ENCODE measurements at regions not wholly inside any gene's neighbourhood (a gene's known extent, or its start where the extent isn't known, plus 50 kb on each side); places are given as distances from the start of the nearest gene placed in this dataset.

DNA sequence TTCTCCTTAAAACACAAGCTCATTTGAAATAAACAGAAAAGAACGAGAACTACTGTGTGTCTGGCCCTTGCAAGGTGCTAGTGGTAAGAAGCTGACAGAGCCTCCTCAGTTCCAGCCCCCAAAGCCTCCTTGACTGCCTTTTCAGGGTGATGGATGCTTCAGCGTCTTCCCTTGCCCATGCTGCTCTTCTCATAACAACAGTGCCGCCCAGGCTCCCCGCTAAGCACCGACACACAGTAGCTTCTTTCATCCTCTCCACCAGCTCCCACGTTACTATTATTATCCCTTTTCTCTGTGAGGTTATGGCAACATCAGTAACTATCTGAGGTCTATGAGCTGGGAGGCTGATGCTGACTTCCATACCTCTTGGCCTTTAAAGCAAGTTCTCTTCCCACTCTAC, 418.6 kb downstream of the TSN start:
- DNase-seq (ENCODE audit: low spot score), result no peak

DNA sequence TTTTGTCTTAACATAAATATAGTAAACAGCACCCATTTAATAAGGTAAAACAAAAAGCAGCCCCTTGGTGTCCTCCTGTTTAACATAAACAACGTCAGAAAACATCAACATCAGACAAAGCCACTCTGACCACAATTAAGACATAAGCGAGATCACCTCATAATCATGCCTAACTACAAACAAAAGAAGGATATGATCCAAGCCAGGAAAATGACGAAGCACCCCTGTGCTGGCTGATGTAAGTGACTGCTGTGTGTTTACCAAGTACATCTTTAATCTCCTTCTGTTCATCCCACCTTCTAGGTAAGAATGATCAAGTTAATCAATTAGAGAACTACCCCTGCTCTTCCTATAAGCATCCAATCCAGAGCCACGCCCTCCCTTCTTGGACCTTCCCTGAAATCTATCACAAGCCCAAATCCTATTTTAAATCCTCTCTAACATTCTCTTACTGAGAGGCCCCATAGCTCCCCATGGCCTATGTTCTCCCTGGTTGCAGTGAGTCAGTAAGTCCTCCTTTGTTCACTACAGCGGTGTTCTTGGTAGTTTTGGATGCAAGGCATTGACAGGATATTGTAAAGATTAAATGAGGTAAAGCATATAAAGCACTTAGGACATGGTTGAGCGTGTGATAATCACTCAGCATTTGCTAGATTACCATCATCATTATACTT, 424.2 kb downstream of the TSN start:
- no peak for DNase-seq (ENCODE audit: low spot score)

GRCh38 chr2:122180972-122181371, 425.5 kb downstream of the TSN start:
- no peak for DNase-seq (ENCODE audit: low spot score)

DNA sequence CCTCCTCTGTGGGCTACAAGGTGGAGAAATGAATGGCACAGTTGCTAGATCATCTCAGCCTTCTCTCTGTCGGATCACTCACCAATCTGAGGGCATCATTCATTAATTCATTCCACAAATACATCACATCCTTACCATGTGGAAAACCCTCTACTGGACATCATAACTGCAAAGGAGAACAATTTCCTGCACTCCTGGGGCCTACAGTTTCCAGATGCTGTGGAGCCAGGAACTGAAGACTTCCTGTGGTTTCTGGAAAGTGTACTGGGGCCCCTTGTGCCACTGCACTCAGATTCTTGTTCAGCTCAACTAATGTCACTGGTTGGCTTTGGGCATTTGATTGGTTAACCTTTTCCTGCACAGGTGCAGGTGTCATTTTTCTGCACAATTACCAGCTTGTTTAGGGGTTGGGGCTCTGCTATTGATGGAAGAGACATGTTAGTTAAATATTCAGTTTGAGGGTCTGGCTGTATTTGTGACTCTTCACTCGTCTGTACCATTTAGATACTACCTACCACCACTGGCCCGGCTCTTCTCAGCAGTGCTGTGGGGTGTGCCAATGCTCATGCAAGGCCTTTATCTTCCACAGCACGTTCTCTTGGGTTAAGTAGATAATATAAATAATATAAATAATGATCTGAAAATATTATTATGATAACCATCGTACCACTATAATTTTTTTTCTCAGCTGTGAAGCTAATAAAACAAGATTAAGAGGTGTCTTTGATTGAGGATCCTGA, 427.3 kb downstream of the TSN start:
- no peak for DNase-seq (ENCODE audit: low spot score)

GRCh38 chr2:122183890-122184289, 428.4 kb downstream of the TSN start:
- no peak for DNase-seq (ENCODE audit: low spot score)

- DNase-seq (ENCODE audit: low spot score), result no peak
Measured at GRCh38 chr2:122186761-122187222, 431.3 kb downstream of the TSN start.

- peak; percentile 62 for DNase-seq (ENCODE audit: low spot score)
Measured at GRCh38 chr2:122191331-122191730, 435.9 kb downstream of the TSN start.

DNA sequence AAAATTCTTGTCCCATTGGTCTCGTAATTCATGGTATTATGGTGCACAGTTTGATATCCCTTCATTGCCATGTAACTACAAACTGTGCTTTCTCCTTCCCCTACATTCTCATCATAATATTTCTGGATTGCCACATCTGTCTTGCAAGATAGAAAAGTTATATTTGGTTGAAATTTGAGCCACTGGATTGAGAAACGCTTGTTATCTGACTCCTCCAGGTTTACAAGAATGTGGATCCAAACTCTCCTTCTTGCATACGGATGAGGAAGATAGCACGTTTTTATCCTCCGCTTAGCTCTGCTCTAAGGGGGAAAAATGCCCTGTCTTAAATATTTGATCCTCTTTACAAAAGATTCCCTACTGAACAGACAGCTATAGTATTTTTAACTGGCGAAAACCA, 438.2 kb downstream of the TSN start:
- DNase-seq (ENCODE audit: low spot score), result no peak

- DNase-seq (ENCODE audit: low spot score), result no peak
Measured at GRCh38 chr2:122194546-122194945, 439.1 kb downstream of the TSN start.

DNA sequence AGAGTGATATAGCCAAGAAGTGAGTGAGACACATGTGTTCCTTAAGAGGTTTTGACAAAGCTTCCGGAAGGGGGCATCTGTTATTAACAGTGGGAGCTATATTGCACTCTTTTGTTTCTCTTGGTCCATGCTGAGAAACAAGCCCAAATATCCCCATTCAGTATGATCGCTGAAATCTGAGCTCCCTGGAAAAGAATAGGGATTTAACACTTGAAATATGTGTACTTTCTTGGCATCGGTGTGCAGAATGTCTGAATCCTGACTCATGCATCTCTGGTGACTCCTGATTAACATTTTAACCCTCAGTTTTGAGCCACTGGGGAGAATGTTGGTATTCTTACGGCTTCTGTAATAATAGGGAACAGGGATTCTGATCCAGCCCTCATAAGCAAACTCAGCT, 448.1 kb downstream of the TSN start:
- DNase-seq (ENCODE audit: low spot score), result peak; percentile 81

- DNase-seq (ENCODE audit: low spot score), result no peak
Measured at GRCh38 chr2:122205641-122206040, 450.2 kb downstream of the TSN start.

DNA sequence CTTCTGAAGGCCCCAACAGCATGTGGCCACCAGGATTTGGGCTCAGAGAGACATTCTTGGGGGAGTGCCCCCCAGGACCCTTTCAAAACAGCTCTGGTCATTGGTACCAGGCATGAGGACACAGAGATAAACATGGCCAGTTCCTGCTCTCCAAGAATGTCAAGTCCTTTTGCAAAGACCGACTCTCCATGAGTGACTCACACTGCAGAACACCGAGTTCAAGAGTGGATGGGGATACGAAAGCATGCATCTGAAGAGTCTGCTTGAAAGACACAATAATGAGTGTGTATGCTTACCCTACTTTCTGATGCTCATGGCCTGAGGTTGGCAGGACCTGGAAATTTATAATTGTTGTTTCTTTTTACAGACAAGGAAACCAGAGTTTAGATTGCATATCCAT, 450.6 kb downstream of the TSN start:
- DNase-seq (ENCODE audit: low spot score), result no peak

GRCh38 chr2:122209377-122209776, 453.9 kb downstream of the TSN start:
- DNase-seq (ENCODE audit: low spot score), result no peak

- DNase-seq (ENCODE audit: low spot score), result no peak
Measured at GRCh38 chr2:122210065-122210464, 454.6 kb downstream of the TSN start.

GRCh38 chr2:122210898-122211856, 455.7 kb downstream of the TSN start:
- no peak for DNase-seq (ENCODE audit: low spot score)

DNA sequence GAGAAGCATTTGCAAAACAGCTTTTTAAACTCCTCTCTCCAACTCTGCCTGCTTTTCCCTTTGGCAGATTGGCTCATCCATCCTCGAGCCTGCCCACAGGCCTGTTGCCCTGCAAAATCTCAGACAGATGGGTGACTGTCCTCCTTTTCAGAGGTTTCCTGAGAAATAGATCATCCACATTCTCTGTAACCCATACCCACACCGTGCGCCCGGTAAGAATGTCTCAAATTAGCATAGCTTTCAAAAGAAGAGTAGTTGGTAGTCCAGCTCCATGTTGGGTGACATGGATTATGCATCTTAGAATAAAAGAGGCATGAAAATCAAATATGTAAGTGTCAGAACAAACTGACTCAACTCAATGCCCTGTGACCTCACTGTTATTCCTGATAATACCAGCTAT, 457.9 kb downstream of the TSN start:
- DNase-seq (ENCODE audit: low spot score), result no peak

GRCh38 chr2:122216071-122216470, 460.6 kb downstream of the TSN start:
- no peak for DNase-seq (ENCODE audit: low spot score)

DNA sequence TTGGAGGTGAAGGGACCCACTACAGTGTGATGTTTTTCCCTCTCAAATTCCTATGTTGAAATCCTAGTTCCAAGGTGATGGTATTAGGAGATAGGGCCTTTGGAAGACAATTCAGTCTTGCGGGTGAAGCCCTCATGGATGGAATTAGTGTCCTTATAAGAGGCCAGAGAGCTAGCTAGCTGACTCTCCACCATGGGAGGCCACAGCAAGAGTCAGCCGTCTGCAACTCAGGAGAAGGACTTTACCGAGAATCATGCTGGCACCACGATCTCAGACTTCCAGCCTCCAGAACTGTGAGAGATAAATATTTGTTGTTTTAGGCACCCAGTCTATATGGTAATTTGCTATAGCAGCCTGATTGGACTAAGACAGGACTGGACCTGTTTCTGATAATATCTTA, 461.4 kb downstream of the TSN start:
- no peak for DNase-seq (ENCODE audit: low spot score)

- DNase-seq (ENCODE audit: low spot score), result no peak
Measured at GRCh38 chr2:122218596-122218995, 463.1 kb downstream of the TSN start.

GRCh38 chr2:122219504-122219903, 464.1 kb downstream of the TSN start:
- DNase-seq (ENCODE audit: low spot score), result no peak

DNA sequence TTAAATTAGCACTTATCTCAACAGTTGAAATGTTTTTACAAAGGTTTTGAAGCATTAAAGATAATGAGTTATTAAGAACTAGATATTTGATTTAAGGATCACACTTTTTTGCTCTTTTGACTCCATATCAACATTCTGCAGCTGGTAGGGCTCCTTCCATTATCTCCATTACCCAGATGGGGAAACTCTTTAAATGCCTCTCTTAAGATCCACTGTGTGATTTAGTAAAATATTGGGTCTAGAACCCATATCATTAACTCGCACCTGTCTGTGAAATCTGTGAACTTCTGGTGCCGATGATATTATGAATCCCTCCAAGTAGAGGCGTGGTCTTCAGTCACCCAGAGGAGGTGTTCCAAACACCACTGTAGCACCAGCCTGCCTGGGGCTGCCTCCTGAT, 466.2 kb downstream of the TSN start:
- no peak for DNase-seq (ENCODE audit: low spot score)

GRCh38 chr2:122231296-122231695, 475.8 kb downstream of the TSN start:
- no peak for DNase-seq (ENCODE audit: low spot score)

DNA sequence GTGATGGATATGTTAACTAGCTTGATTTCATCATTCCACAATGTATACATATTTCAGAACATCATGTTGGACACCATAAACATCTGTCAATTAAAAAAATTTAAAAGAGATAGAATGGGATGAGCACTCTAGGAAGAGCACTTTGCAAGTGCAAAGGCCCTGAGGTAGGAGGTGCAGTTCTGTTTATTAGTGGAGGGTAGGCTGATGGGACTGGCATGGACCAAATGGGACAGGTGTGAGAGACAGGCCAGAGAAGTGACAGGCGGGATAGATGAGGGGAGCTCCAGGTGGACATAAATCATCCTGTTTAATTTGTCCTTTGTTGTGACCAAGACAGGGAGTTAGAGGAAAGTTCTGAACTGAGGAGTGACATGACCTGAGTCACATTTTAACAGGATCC, 477.9 kb downstream of the TSN start:
- DNase-seq (ENCODE audit: low spot score), result no peak

All from GM03348 (cell line).